Fibroblast of the aortic adventitia (primary cell): ENCODE measurements at regions not wholly inside any gene's neighbourhood (a gene's known extent, or its start where the extent isn't known, plus 50 kb on each side); places are given as distances from the start of the nearest gene placed in this dataset.

Source experiments
- DNase-seq: peaks from one replicate; pipeline ENCODE4 v3.0.0-alpha.2; 2010; ENCODE audit warnings: low read depth
- H3K4me3 ChIP-seq: 2 replicates; pipeline ENCODE4 v1.5.1; 2011; ENCODE audit warnings: low read depth, mild to moderate bottlenecking, control low read depth, low read length, moderate library complexity
- CTCF ChIP-seq: IDR thresholded peaks from 2 replicates; pipeline ENCODE4 v1.5.1; 2011; ENCODE audit warnings: mild to moderate bottlenecking, low read length, control low read depth, inconsistent platforms; ENCODE audit not compliant: insufficient read depth

GRCh38 chrX:141641138-141641537, 51.6 kb downstream of the SPANXA2 start:
- no peak for DNase-seq
- TF ChIP-seq CTCF: no peak
- no peak overlapping the region for H3K4me3 ChIP-seq

- peak; percentile 12 for DNase-seq
- no peak overlapping the region for H3K4me3 ChIP-seq
- no peak for TF ChIP-seq CTCF
Measured at GRCh38 chrX:141642979-141643378, 53.5 kb downstream of the SPANXA2 start.
